HG03095 (cell line): ENCODE measurements at regions not wholly inside any gene's neighbourhood (a gene's known extent, or its start where the extent isn't known, plus 50 kb on each side); places are given as distances from the start of the nearest gene placed in this dataset.
"Not testable (repeated sequence)": the region's sequence is repeated elsewhere in the genome, so short reads cannot be mapped to it uniquely, and the experiment has no call there.

ENCODE experiments used
- ATAC-seq: cut with Tn5 transposase; IDR thresholded peaks from one replicate; pipeline ENCODE4 v1.9.1; 2021; ENCODE audit warnings: moderate library complexity; ENCODE audit not compliant: unreplicated experiment

GRCh38 chr11:19628018-19628417 is 84.6 kb upstream of the NAV2 start:
- no peak for ATAC-seq

DNA sequence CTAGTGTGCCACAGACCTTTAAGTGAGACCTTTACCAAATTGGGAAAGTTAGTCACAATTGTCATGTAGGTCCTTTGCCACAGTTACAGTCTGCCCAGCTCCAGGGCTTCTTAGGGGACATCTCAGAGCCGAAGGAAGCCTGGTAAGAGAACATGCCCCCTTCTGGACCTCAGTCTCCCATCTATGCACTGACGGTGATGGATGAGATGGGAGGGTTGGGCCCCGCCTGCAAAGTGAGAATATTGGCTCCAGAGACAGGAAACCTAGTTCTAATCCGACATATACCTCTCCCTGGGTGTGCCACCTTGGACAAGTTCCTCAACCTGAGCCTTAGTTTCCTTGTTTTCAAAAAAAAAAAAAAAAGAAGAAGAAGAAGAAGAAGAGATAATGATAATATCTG is 85.1 kb upstream of the NAV2 start:
- no peak for ATAC-seq

- no peak for ATAC-seq
These were observed 87.2 kb upstream of the NAV2 start for GRCh38 chr11:19625438-19625837.

DNA sequence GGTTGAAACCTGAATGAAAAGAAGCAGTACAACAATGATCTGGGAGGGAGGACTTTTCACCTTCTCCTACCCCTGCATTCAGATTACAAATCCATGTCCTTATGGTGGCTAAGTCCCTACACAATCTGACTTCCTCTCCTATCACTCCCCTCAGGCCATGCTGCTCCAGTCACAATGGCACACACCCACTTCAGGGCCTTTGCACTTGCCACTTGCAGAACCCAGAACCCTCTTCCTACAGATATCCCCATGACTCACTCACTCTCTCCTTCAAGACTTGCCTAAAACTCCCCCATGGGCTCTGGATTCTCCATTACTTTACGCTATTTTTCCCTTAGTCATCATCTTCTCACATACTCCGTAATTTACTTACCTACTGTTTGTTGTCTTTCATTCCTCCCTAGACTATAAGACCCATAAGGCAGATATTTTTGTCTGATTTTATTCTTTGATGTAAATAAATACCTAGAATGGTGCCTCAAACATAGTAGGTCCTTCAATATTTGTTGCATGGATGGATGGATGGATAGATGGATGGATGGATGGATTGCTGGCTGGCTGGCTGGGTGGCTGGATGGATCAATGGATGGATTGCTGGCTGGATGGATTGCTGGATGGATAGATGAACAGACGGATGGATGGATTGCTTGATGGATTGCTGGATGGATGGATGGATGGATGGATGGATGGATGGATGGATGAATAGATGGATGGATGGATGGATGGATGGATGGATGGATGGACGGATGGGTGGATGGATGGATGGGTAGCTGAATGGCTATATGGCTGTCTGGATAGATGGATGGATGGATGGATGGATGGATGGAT is 94.7 kb upstream of the NAV2 start:
- ATAC-seq: no peak

DNA sequence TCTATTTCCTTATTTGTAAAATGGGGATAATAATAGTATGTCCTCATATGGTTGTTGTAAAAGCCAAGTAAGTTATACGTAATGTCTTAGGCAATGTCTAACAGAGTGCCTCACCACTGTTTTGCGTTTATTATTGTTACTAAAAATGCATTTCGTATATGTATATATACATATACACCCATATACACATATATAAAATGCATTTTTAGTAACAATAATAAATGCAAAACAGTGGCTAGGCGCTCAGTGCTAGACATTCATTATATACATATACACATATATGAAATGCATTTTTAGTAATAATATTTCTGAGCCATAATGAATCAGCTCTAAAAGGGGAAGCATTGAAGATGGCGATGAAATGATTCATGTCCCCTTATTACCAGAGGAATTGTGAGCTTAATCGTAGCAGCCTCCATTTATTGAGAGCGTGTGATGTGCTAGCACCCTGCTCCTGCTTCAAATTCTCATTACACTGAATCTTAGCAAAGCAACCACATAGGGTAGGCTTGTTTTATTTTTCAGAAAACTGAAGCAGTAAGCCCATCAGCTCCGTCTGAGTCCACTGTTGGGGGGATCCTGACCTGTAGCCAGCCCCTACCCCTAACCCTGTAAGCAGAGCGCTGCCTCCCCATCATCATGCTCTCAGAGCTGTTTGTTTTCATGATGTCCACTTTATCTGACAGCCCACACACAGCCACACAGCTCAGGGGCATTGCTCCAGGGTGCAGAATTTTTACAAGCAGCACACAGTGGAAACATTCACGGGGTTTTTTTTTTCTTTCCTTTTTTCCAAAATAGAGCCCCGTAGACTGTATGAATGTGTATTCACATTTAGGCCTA is 97.1 kb upstream of the NAV2 start:
- ATAC-seq: no peak

DNA sequence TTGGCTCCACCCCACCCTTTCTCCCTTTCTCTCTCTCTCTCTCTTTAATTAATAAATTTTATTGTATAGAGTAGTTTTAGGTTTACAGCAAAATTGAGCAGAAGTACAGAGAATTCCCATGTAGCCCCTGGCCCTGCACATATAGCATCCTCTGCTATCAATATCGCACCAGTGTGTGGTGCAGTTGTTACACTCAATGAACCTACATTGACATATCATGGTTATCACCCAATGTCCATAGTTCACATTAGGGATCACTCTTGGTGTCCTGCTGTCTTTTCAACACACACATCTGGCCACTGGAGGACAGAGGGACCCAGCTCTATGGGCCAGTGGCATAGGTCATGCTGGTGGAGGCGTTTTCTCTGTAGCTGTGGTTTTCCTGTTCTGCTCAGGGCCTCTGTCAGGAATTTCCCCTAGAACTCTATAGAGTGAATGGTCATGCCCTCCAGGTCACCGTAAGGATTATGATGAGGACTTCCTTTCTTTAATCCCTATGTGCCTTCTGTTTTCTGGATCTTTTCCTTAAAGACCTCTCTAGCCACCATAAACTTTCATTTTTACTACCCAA is 98.2 kb upstream of the NAV2 start:
- no peak for ATAC-seq

GRCh38 chr11:19612025-19612424 is 100.6 kb upstream of the NAV2 start:
- ATAC-seq: not testable (repeated sequence)

GRCh38 chr11:19607656-19608360 is 104.8 kb upstream of the NAV2 start:
- ATAC-seq: no peak

GRCh38 chr11:19606856-19607655 is 105.6 kb upstream of the NAV2 start:
- no peak for ATAC-seq

GRCh38 chr11:19605520-19606371 is 106.9 kb upstream of the NAV2 start:
- no peak for ATAC-seq

DNA sequence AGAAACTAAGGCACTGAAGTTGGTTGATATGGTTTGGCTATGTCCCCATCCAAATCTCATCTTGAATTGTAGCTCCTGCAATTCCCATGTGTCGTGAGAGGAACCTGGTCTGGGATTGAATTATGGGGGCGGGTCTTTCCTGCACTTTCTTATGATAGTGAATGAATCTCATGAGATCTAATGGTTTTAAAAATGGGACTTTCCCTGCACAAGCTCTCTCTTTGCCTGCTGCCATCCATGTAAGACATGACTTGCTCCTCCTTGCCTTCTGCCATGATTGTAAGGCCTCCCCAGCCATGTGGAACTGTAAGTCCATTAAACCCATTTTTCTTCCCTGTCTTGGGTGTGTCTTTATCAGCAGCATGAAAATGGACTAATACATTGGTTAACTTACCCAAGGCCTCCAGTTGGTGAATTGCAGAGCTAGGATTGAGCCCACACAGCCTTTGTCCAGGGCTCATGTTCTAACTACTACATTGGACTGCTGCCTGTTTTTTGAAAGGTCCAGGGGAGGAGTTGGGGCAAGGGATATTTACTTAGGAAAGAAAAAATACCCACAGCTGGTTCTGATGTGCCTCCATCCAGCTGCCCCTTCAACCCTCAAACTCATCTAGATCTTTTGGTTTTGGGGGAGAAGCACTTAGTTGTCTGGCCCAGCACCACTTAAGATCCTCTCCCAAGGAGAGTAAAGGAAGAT is 107.8 kb upstream of the NAV2 start:
- no peak for ATAC-seq

- ATAC-seq: no peak
These were observed 108.9 kb upstream of the NAV2 start for GRCh38 chr11:19603771-19604170.

- ATAC-seq: no peak
These were observed 109.7 kb upstream of the NAV2 start for GRCh38 chr11:19602891-19603290.

GRCh38 chr11:19602406-19602805 is 110.2 kb upstream of the NAV2 start:
- no peak for ATAC-seq

DNA sequence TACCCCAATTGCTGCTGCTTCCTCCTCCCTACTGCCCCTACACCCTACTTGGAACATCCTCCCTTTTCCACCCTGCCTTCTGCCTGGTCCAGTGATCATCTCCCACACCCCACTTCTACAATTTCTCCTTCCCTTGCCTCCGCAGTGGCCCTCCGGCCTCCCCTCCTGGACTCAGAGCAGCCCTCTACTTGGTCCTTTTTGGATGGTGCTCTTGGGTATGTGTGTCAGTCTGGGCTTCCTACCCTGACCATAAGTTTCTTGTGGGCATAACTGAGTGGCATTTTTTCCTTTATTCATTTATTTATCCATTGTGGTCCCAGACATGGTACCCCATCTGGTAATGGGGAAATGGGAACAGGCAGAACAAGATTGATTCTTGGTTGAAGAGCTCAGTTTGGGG is 111.4 kb upstream of the NAV2 start:
- no peak for ATAC-seq

DNA sequence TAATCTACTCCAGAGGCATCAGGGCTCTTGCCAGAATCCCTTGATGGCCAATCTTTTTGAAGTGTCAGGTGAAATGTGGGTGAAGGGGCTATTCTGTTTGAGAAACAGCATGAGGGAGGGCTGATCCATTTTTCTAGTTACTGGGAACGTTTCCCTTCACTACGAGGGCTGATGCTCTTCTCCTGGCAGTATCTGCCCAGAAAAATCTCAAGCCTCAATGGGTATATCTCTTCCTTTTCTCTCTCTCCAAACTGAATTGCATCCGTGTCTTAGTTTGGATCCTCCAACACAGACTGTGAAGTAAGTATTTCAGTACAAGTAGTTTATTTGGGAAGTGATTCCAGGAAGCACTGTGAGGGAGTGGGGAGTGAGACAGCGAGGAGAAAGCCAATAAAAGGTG is 113.0 kb upstream of the NAV2 start:
- no peak for ATAC-seq

DNA sequence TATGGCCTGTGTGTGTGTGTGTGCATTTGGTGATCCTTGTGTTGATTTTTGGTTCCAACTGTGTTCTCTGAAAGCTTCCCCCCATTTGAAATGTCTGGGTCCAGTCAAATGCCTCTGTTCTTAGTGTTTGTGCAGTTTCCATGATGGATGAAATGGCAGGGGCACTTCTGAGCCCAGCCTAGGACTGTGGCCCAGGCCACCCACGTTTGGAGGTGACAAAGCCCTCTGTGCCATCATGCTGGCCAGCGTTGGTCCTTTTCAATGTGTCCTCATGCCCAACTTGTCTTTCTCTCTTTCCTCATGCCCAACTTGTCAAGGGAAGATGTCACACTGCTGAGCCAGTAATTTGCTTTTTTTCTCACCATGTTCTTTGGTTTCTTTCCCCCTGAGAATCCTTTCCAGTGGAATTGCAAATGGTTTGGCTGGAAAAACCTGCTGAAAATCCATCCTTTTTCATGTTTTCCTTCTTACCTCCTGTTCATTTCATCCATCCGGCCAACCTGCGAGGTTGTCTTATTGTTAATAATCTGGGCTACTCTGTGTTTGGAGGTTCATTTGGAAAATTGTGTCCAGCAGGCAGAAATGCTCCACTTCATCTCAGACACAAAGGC is 113.7 kb upstream of the NAV2 start:
- no peak for ATAC-seq

DNA sequence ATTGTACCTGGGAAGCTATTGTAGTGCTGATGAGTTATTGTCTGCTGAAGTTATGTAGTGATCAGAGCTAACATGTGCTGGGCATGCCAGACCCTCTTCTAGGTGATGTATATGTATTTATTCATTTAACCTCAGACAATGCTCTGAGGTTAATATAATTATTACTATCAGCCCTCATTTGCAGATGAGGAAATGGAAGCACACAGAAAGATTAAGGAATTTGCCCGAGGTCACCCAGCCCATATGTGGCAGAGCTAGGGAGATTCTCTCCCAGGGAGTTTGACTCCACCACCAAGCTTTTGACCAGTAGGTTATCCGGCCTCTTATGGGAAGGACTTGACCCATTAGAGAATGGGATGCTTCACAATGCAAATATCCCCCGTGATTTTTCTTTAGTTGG is 114.2 kb upstream of the NAV2 start:
- no peak for ATAC-seq
